Middle frontal gyrus (tissue), 1 donor: ENCODE measurements at regions not wholly inside any gene's neighbourhood (a gene's known extent, or its start where the extent isn't known, plus 50 kb on each side); places are given as distances from the start of the nearest gene placed in this dataset.
A peak's percentile ranks its signal among the peaks of the same experiment; 100 is the strongest.

Experiments used
- DNase-seq: peaks from one replicate; pipeline ENCODE4 v3.0.0-alpha.2; 2015; ENCODE audit warnings: low spot score; ENCODE audit errors: extremely low spot score

DNA sequence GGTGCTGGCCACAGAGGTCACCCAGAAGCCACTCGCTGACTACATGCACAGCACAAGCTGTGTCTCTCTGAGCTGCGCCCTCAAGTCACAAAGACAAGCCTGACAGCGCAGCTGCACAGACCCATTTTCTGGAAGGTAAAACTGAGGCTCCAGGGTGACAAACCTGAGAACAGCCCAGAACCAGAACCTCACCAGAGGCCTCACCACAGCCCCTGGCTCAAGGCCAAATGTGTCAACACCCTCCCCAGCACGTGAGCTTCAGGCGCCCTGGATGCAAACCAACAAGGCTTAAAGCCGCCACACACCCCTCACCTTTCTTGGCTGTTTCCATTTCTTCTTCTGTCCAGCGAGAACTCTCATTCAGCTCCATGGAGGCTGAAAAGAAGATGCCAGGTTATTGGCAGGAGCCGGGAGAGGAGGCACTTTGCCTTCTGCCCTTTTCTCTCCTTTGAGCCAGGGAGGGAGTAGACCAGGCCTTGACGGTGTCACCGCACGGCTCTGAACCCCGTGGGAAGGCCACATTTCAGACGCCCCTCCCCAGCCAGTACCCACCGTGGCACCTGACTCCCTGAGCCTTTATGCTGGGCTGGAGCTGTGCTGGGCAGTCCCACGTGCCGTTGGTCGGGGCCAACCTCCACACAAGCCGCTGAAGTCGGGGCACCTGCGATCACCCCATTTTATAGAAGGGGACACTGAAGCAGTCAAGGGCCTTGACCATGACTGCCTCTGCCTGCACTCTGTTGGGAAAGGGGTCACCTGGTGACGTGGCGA, 103.1 kb downstream of the RFLNA start:
- no peak for DNase-seq

GRCh38 chr12:124397399-124397679, 102.4 kb downstream of the RFLNA start:
- DNase-seq = no peak

- no peak for DNase-seq
Measured at GRCh38 chr12:124396544-124397398, 101.9 kb downstream of the RFLNA start.

DNA sequence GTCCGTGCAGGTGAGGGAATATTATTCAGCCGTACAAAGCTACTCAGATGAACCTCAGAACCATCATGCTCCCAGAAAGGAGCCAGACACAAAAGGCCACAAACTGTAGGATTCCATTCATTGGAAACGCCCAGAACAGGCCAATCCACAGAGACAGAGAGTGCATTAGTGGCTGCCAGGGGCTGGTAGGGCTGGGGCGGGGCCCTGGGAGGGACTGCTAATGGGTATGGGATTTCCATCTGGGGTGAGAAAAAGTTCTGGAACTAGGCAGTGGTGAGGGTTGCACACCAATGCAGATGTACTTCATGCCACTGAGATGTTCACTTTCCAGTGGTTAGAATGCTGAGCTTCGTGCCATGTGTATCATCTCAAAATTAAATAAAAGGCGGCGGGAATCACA, 101.1 kb downstream of the RFLNA start:
- no peak for DNase-seq

- no peak for DNase-seq
Measured at GRCh38 chr12:124395284-124395752, 100.4 kb downstream of the RFLNA start.

DNA sequence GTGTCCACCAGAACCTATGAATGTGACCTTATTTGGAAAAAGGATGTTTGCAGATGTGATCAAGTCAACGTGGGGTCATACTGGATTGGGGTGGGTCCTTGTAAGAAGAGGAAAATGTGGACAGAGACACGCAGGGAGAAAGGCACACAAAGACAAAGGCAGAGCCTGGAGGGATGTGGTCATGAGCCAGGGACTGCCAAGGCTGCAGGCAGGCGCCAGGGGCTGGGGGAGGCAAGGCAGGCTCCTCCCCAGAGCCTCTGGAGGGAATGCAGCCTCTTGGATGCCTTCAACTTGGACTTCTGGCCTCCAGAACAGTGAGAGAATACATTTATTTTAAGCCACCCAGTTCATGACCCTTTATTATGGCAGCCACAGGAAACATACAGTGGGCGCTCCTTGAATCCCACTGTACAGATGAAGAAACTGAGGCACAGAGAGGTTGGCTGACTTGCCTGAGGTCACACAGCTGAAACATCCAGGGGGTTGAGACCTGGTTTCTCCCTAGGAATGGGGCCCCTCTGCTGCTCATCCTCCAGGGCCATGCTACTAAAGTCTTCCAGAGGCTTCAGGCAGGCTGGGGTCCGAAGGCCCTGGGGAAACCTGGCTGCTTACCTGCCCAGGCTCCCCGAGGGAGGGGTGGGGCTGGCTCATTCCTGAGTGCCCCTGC, 99.7 kb downstream of the RFLNA start:
- DNase-seq = no peak

DNA sequence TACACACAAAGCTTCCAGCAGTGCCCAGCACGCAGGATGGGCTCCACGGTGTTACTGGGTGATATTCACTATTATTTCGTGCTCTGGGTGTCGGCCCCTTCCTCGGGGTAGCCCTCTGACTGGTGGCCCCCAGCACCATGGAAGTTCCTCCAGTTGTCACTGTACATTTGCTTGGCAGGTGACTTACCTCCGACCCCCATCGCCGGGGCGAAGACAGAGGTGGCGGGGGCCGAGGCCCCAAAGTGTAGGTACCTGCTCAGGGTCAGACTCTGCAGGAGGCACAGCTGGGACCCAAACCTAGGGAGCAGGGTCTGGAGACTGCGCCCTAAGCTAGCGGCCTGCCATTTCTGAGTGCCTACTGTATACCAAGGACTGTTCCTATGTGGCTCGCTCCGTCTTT, 98.9 kb downstream of the RFLNA start:
- DNase-seq = no peak

DNA sequence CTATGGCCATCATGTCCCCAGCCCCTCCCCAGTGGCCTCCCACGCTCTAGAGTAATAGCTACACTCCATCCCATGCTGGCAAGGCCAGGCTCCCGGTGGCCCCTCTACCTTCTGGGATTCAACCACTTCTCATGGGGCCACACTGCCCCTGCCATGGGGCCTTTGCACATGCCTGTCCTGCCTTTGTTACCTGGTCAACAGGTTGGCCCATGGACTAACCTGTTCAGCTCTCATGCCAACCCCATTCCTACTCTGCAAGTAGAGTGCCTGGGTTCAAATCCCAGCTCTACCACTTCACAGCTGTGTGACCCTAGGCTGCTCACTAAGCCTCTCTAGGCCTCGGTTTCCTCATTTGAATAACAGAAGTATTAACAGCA, 98.5 kb downstream of the RFLNA start:
- DNase-seq = no peak

- no peak for DNase-seq
Measured at GRCh38 chr12:124392667-124393413, 97.9 kb downstream of the RFLNA start.

GRCh38 chr12:124392271-124392666, 97.4 kb downstream of the RFLNA start:
- DNase-seq = no peak

GRCh38 chr12:124391340-124392261, 96.7 kb downstream of the RFLNA start:
- no peak for DNase-seq

GRCh38 chr12:124390442-124391097, 95.7 kb downstream of the RFLNA start:
- no peak for DNase-seq

- DNase-seq = no peak
Measured at GRCh38 chr12:124389725-124390441, 95.0 kb downstream of the RFLNA start.

DNA sequence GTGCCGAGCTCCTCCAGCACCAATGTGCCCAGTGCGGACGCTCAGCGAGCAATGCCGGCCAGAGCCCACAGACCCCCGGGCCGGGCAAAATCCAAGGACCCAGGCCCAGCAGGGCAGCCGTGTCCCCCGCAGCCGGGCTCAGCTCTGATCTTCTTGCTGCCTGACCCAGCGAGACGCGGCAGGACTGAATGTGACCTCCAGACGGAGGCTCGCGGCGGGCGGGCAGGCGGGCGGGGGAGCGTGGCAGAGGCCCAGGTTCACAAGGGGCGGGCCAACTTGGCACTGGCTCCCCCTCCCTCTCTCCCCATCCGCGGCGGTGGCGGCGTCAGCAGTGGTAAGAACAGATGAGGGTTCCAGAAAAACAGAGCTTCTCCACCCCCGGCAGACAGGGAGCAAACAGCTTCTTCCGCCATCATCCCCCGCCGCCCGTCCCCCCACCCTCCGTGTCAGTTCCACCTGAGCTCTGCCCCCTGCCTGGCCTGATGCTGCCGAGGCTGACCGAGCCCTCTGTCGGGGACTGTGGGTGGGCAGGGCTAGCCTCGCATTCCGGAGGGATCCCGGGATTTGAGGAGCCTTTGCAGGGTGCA, 94.3 kb downstream of the RFLNA start:
- DNase-seq = peak; percentile 60

DNA sequence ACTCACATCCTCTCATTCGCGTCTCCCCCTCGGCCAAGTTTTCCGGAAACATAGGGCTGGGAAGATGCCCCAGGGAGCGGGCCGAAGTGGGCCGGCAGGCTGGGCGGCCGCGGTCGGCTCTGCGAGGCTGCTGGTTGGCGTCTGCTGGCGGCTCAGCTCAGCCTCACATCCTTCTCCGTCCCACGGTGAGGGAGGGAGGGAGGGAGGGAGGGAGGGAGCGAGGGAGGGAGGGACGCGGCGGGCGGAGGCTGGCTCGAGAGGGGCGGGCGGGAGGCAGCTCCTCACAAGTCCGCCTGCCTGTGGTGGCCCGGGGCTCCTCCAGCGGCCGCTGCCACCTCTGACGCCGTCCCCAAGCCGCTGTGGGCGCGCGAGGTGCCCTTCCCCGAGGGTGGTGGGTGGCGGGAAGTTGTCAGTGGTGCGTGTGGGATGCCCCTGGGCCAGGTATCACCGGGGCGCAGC, 93.8 kb downstream of the RFLNA start:
- DNase-seq = peak; percentile 62

GRCh38 chr12:124388038-124388671, 93.3 kb downstream of the RFLNA start:
- no peak for DNase-seq

DNA sequence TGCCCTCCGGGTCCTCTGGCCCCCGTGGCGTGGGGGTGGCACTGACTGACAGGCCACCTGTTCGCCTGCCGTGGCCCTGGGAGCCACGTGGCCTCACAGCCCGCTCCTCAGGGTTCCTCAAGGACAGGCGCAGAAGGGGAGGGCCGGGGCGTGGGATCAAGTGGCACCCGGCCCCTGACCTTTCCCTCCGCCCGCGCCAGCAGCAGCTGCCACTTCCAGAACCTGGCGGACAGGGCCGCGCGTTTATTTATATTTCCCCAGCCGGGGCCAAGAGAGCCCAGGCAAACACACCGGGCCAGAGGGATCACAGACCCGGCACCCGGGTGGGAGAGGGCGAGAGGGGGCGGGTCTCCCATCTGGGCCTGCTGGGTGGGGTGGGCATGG, 92.6 kb downstream of the RFLNA start:
- no peak for DNase-seq
